ENCODE measurements at regions not wholly inside any gene's neighbourhood (a gene's known extent, or its start where the extent isn't known, plus 50 kb on each side); places are given as distances from the start of the nearest gene placed in this dataset.
"Not testable (repeated sequence)": the region's sequence is repeated elsewhere in the genome, so short reads cannot be mapped to it uniquely, and the experiment has no call there.

- H3K4me3 ChIP-seq (ENCODE audit: low read depth, low read length), result no peak overlapping the region
- H2AFZ ChIP-seq, result no peak overlapping the region
- H3K36me3 ChIP-seq (ENCODE audit: control insufficient read depth, insufficient read depth, low read length), result no peaks in the 10 kb centered on the region
- H3K4me2 ChIP-seq (ENCODE audit: low read length), result no peak overlapping the region
- no peaks in the 10 kb centered on the region for H3K9me3 ChIP-seq (ENCODE audit: control insufficient read depth, low read length)
- TF ChIP-seq CTCF (IDR thresholded peaks at IDR 0.05), result peak; percentile 54
- H3K27me3 ChIP-seq (ENCODE audit: control insufficient read depth, insufficient read depth, low read length), result no peaks in the 10 kb centered on the region
- H3K79me2 ChIP-seq, result no peaks in the 10 kb centered on the region
- H3K9ac ChIP-seq, result no peak overlapping the region
- no peaks in the 10 kb centered on the region for H3K4me1 ChIP-seq
- H3K27ac ChIP-seq, result no peak overlapping the region
These were observed 928.7 kb downstream of the IPMK start for GRCh38 chr10:57338823-57339558.

GRCh38 chr10:57336865-57337264, 930.8 kb downstream of the IPMK start:
- no peak for TF ChIP-seq CTCF (IDR thresholded peaks at IDR 0.05)

GRCh38 chr10:57336341-57336740, 931.4 kb downstream of the IPMK start:
- H3K36me3 ChIP-seq (ENCODE audit: control insufficient read depth, insufficient read depth, low read length), result no peaks in the 10 kb centered on the region
- H3K27ac ChIP-seq, result no peak overlapping the region
- no peaks in the 10 kb centered on the region for H3K79me2 ChIP-seq
- TF ChIP-seq CTCF (IDR thresholded peaks at IDR 0.05), result no peak
- H3K4me1 ChIP-seq, result no peaks in the 10 kb centered on the region
- H2AFZ ChIP-seq, result no peak overlapping the region
- no peak overlapping the region for H3K9ac ChIP-seq
- H3K9me3 ChIP-seq (ENCODE audit: control insufficient read depth, low read length), result no peaks in the 10 kb centered on the region
- no peak overlapping the region for H3K4me2 ChIP-seq (ENCODE audit: low read length)
- no peaks in the 10 kb centered on the region for H3K27me3 ChIP-seq (ENCODE audit: control insufficient read depth, insufficient read depth, low read length)
- H3K4me3 ChIP-seq (ENCODE audit: low read depth, low read length), result no peak overlapping the region

More at GRCh38 chr10:57336865-57337264, 930.8 kb downstream of the IPMK start:
- Histone ChIP-seq H3K27ac (no peak overlapping the region), H3K79me2 (no peaks in the 10 kb centered on the region), H3K27me3 (ENCODE audit: control insufficient read depth, insufficient read depth, low read length) (no peaks in the 10 kb centered on the region), H3K9me3 (ENCODE audit: control insufficient read depth, low read length) (no peaks in the 10 kb centered on the region), H3K4me1 (no peaks in the 10 kb centered on the region), H3K9ac (no peak overlapping the region), H3K4me2 (ENCODE audit: low read length) (no peak overlapping the region), H3K36me3 (ENCODE audit: control insufficient read depth, insufficient read depth, low read length) (no peaks in the 10 kb centered on the region), H2AFZ (no peak overlapping the region), H3K4me3 (ENCODE audit: low read depth, low read length) (no peak overlapping the region)

- no peaks in the 10 kb centered on the region for H3K27me3 ChIP-seq (ENCODE audit: control insufficient read depth, insufficient read depth, low read length)
- no peak overlapping the region for H3K27ac ChIP-seq
- H3K9me3 ChIP-seq (ENCODE audit: control insufficient read depth, low read length), result no peaks in the 10 kb centered on the region
- no peak overlapping the region for H3K9ac ChIP-seq
- H3K4me2 ChIP-seq (ENCODE audit: low read length), result no peak overlapping the region
- no peak overlapping the region for H3K4me3 ChIP-seq (ENCODE audit: low read depth, low read length)
- TF ChIP-seq CTCF (IDR thresholded peaks at IDR 0.05), result no peak
- H3K4me1 ChIP-seq, result no peaks in the 10 kb centered on the region
- no peaks in the 10 kb centered on the region for H3K79me2 ChIP-seq
- H3K36me3 ChIP-seq (ENCODE audit: control insufficient read depth, insufficient read depth, low read length), result no peaks in the 10 kb centered on the region
- H2AFZ ChIP-seq, result no peak overlapping the region
These were observed 933.2 kb downstream of the IPMK start for GRCh38 chr10:57334523-57334922.

GRCh38 chr10:57333880-57334279, 933.8 kb downstream of the IPMK start:
- H3K4me2 ChIP-seq (ENCODE audit: low read length), result no peak overlapping the region
- H2AFZ ChIP-seq, result no peak overlapping the region
- no peak overlapping the region for H3K27ac ChIP-seq
- H3K9ac ChIP-seq, result no peak overlapping the region
- no peak for TF ChIP-seq CTCF (IDR thresholded peaks at IDR 0.05)
- H3K36me3 ChIP-seq (ENCODE audit: control insufficient read depth, insufficient read depth, low read length), result no peaks in the 10 kb centered on the region
- no peak overlapping the region for H3K4me3 ChIP-seq (ENCODE audit: low read depth, low read length)
- H3K27me3 ChIP-seq (ENCODE audit: control insufficient read depth, insufficient read depth, low read length), result no peaks in the 10 kb centered on the region
- no peaks in the 10 kb centered on the region for H3K4me1 ChIP-seq
- no peaks in the 10 kb centered on the region for H3K9me3 ChIP-seq (ENCODE audit: control insufficient read depth, low read length)
- no peaks in the 10 kb centered on the region for H3K79me2 ChIP-seq

GRCh38 chr10:57321400-57321854, 946.3 kb downstream of the IPMK start:
- H3K79me2 ChIP-seq; H3K36me3 ChIP-seq (ENCODE audit: control insufficient read depth, insufficient read depth, low read length); H3K4me1 ChIP-seq; H3K9me3 ChIP-seq (ENCODE audit: control insufficient read depth, low read length); H3K27me3 ChIP-seq (ENCODE audit: control insufficient read depth, insufficient read depth, low read length); H3K4me3 ChIP-seq (ENCODE audit: low read depth, low read length); H3K4me2 ChIP-seq (ENCODE audit: low read length); H3K9ac ChIP-seq; H2AFZ ChIP-seq; H3K27ac ChIP-seq: not testable (repeated sequence)

Measured in parathyroid adenoma (tissue), 2 donors.